H1 (cell line): ENCODE measurements at regions not wholly inside any gene's neighbourhood (a gene's known extent, or its start where the extent isn't known, plus 50 kb on each side); places are given as distances from the start of the nearest gene placed in this dataset.

Experiments used
- HDAC6 ChIP-seq: IDR thresholded peaks from one replicate; pipeline ENCODE4 v1.7.1; 2012; ENCODE audit warnings: low read depth, mild to moderate bottlenecking, inconsistent platforms, low read length, moderate library complexity
- TEAD4 ChIP-seq: IDR thresholded peaks from 2 replicates; pipeline ENCODE4 v1.6.1; 2012; ENCODE audit warnings: low read depth, low read length, inconsistent platforms, mixed read lengths
- TF ChIP-seq, protein P1 (sequence below), 3 experiments: IDR thresholded peaks; 1 replicate in 2 of 3; 2 replicates in 1 of 3; pipeline versions ENCODE4 v1.5.1 to v1.6.1; 2011; ENCODE audit warnings: low read length in 3 of 3, mild to moderate bottlenecking in 3 of 3, inconsistent platforms in 2 of 3, low read depth in 1 of 3, moderate library complexity in 1 of 3; ENCODE audit not compliant: insufficient read depth in 1 of 3; ENCODE audit errors: control extremely low read depth in 1 of 3

DNA sequence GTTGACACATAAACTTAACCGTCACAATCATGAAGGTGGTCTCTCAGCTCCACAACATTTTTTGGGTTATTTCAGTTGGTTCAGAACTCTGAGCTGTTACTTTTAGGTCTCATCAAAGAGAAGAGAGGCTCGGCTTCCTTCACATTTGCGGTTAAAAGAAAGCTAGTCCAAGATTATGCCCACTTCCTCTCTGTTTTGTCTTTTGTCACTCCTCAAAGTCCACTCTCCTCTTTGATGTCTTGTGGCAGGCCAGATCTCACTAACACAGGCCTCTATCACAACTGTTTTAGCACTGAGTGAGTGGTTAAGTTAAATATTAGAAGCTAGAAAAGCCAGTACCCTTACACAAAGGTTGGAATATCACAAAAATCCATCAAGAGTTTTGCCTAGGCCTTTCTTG is 195.7 kb downstream of the FCRL5 start (continued):
- TF ChIP-seq, protein P1, sequence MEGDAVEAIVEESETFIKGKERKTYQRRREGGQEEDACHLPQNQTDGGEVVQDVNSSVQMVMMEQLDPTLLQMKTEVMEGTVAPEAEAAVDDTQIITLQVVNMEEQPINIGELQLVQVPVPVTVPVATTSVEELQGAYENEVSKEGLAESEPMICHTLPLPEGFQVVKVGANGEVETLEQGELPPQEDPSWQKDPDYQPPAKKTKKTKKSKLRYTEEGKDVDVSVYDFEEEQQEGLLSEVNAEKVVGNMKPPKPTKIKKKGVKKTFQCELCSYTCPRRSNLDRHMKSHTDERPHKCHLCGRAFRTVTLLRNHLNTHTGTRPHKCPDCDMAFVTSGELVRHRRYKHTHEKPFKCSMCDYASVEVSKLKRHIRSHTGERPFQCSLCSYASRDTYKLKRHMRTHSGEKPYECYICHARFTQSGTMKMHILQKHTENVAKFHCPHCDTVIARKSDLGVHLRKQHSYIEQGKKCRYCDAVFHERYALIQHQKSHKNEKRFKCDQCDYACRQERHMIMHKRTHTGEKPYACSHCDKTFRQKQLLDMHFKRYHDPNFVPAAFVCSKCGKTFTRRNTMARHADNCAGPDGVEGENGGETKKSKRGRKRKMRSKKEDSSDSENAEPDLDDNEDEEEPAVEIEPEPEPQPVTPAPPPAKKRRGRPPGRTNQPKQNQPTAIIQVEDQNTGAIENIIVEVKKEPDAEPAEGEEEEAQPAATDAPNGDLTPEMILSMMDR (IDR thresholded peaks at IDR 0.05; ENCODE audit: control extremely low read depth in 1 of 3, insufficient read depth in 1 of 3, low read depth in 1 of 3, low read length in 3 of 3), result no peak
- no peak for TF ChIP-seq TEAD4
- TF ChIP-seq HDAC6, result no peak
- TF ChIP-seq, all 59 proteins: peak for 0
